ENCODE measurements at regions not wholly inside any gene's neighbourhood (a gene's known extent, or its start where the extent isn't known, plus 50 kb on each side); places are given as distances from the start of the nearest gene placed in this dataset.

- TF ChIP-seq SP1 (IDR thresholded peaks at IDR 0.05; ENCODE audit: low read depth) (peak; percentile 91), EGR1 (IDR thresholded peaks at IDR 0.05; ENCODE audit: low read depth) (no peak), RAD21 (IDR thresholded peaks at IDR 0.05; ENCODE audit: low read depth) (peak; percentile 24; the same call in 1 of the 2 replicates), FOSL1 (IDR thresholded peaks at IDR 0.05; ENCODE audit: low read depth) (peak; percentile 34), TCF7L2 (IDR thresholded peaks at IDR 0.05; ENCODE audit: borderline replicate concordance, extremely low read depth, insufficient read depth, insufficient read length) (no peak), JUND (IDR thresholded peaks at IDR 0.05) (peak; percentile 62), ATF3 (IDR thresholded peaks at IDR 0.05) (peak; percentile 86), CEBPB (IDR thresholded peaks at IDR 0.05; ENCODE audit: low read depth) (peak; percentile 94)
Observed at GRCh38 chr7:12801107-12801506, 113.7 kb downstream of the ARL4A start (continued).

GRCh38 chr7:12802070-12802469 is 114.6 kb downstream of the ARL4A start:
- H2AFZ ChIP-seq (ENCODE audit: low read depth, low read length, poor library complexity, severe bottlenecking), result peak overlapping the region; percentile 84
- POLR2A ChIA-PET, result no interaction called here
- no peak for TF ChIP-seq ZBTB33 (IDR thresholded peaks at IDR 0.05; ENCODE audit: extremely low read depth, insufficient replicate concordance, low read length)
- peak; percentile 20 for TF ChIP-seq TCF7L2 (IDR thresholded peaks at IDR 0.05; ENCODE audit: borderline replicate concordance, extremely low read depth, insufficient read depth, insufficient read length)
- peak; percentile 26; the same call in 1 of the 2 replicates for TF ChIP-seq EGR1 (IDR thresholded peaks at IDR 0.05; ENCODE audit: low read depth)
- TF ChIP-seq ATF3 (IDR thresholded peaks at IDR 0.05), result peak; percentile 20; the same call in 1 of the 2 replicates
- peak; percentile 25 for TF ChIP-seq RAD21 (IDR thresholded peaks at IDR 0.05; ENCODE audit: low read depth)
- no peak for TF ChIP-seq REST (IDR thresholded peaks at IDR 0.05; ENCODE audit: low read depth)
- no peak for TF ChIP-seq CTCF (IDR thresholded peaks at IDR 0.05 in 2 of 3, conservative IDR thresholded peaks at IDR 0.05 in 1 of 3; ENCODE audit: borderline replicate concordance in 1 of 3, insufficient read depth in 1 of 3, low read depth in 2 of 3, low read length in 2 of 3)
- no peak for TF ChIP-seq EZH2phosphoT487 (IDR thresholded peaks at IDR 0.05; ENCODE audit: borderline replicate concordance)
- TF ChIP-seq POLR2AphosphoS5 (IDR thresholded peaks at IDR 0.05; ENCODE audit: low read depth, low read length), result peak; percentile 38; the same call in 1 of the 2 replicates
- TF ChIP-seq SP1 (IDR thresholded peaks at IDR 0.05; ENCODE audit: low read depth), result peak; percentile 72
- TF ChIP-seq FOSL1 (IDR thresholded peaks at IDR 0.05; ENCODE audit: low read depth), result peak; percentile 85
- TF ChIP-seq ZNF274 (IDR thresholded peaks at IDR 0.05; ENCODE audit: low read depth, low read length), result no peak
- TF ChIP-seq ZFX (IDR thresholded peaks at IDR 0.05), result no peak

More at GRCh38 chr7:12802070-12802469, 114.6 kb downstream of the ARL4A start:
- intact Hi-C loops (cut with micrococcal nuclease), result loop anchor here (5.0 kb wide), 3 partner anchors 115 to 240 kb away; partner anchors contain the start of gene ARL4A
- Histone ChIP-seq H3K4me2 (ENCODE audit: low read length) (peak overlapping the region; percentile 77), H3K9me3 (ENCODE audit: control insufficient read depth in 1 of 2, insufficient read depth in 1 of 2, low read depth in 1 of 2, low read length in 2 of 2) (no peaks in the 10 kb centered on the region), H4K20me1 (ENCODE audit: insufficient read depth) (no peaks in the 10 kb centered on the region), H3K79me2 (ENCODE audit: insufficient read depth, low read length) (no peaks in the 10 kb centered on the region), H3K9ac (ENCODE audit: low read length) (no peak overlapping the region), H3K27ac (ENCODE audit: low read depth, low read length) (peak overlapping the region; percentile 54), H3K36me3 (ENCODE audit: control insufficient read depth in 1 of 2, insufficient read depth in 2 of 2, low read length in 2 of 2) (no peaks in the 10 kb centered on the region), H3K9me2 (ENCODE audit: insufficient read depth) (no peaks in the 10 kb centered on the region), H3K4me1 (ENCODE audit: control insufficient read depth in 1 of 2, insufficient read depth in 2 of 2, low read length in 2 of 2) (peaks cover 35 to 38% of the 10 kb centered on the region in 2 experiments), H3K4me3 (replicated peaks in 1 of 2; ENCODE audit: low read depth in 1 of 2, low read length in 2 of 2) (peak overlapping the region in 1 of 2 experiments; percentile 42; a peak in 2 of 4 replicates), H3K27me3 (ENCODE audit: insufficient read depth, low read length) (no peaks in the 10 kb centered on the region)
- ChIA-PET CTCF (no interaction called here), RAD21 (ENCODE audit: low non-redundant PET in 1 of 2, low total read pairs in 2 of 2, uncharacterized antibody in 2 of 2, unreplicated experiment in 2 of 2) (no interaction called here)
- BruUV-seq (replicated peaks), result no TSS peak
- DNase-seq (ENCODE audit: low read depth, low spot score) (peak; percentile 42), ATAC-seq (peak; percentile 57; the same call in 1 of the 2 replicates)

Measured in HCT116 (cell line).